ENCODE measurements at regions not wholly inside any gene's neighbourhood (a gene's known extent, or its start where the extent isn't known, plus 50 kb on each side); places are given as distances from the start of the nearest gene placed in this dataset.

- CTCF ChIA-PET: interaction anchor here (0.6 kb wide), 1 partner anchor 801 kb away, joined by 3 read pairs; no protein-coding TSS in a partner anchor
- no peak for DNase-seq (ENCODE audit: low spot score)
- POLR2A ChIA-PET (ENCODE audit: low non-redundant PET): no interaction called here
- no peak overlapping the region for H3K27ac ChIP-seq
- TF ChIP-seq CTCF (conservative IDR thresholded peaks at IDR 0.05; ENCODE audit: low read depth): no peak
Measured at GRCh38 chr1:198377702-198378101, 162.8 kb downstream of the ATP6V1G3 start.

GRCh38 chr1:198374288-198374687 lies 166.2 kb downstream of the ATP6V1G3 start:
- CTCF ChIA-PET: interaction anchor here (0.6 to 0.9 kb wide), 2 partner anchors 54 to 727 kb away, joined by 3 read pairs; no protein-coding TSS in a partner anchor
- DNase-seq (ENCODE audit: low spot score): no peak

GRCh38 chr1:198373376-198373775 lies 167.1 kb downstream of the ATP6V1G3 start:
- POLR2A ChIA-PET (ENCODE audit: low non-redundant PET): no interaction called here
- H3K27ac ChIP-seq: no peak overlapping the region
- no peak for TF ChIP-seq CTCF (conservative IDR thresholded peaks at IDR 0.05; ENCODE audit: low read depth)
- DNase-seq (ENCODE audit: low spot score): peak; percentile 18
- CTCF ChIA-PET: interaction anchor here (0.8 kb wide), 1 partner anchor 272 kb away, joined by 4 read pairs; no protein-coding TSS in a partner anchor

More at GRCh38 chr1:198374288-198374687, 166.2 kb downstream of the ATP6V1G3 start:
- H3K27ac ChIP-seq: no peak overlapping the region
- no peak for TF ChIP-seq CTCF (conservative IDR thresholded peaks at IDR 0.05; ENCODE audit: low read depth)
- POLR2A ChIA-PET (ENCODE audit: low non-redundant PET): no interaction called here
